Epithelial cell of esophagus (primary cell): ENCODE measurements at regions not wholly inside any gene's neighbourhood (a gene's known extent, or its start where the extent isn't known, plus 50 kb on each side); places are given as distances from the start of the nearest gene placed in this dataset.

ENCODE experiments used
- DNase-seq: peaks from one replicate; pipeline ENCODE4 v3.0.0; 2010; ENCODE audit warnings: low read depth
- H3K4me3 ChIP-seq: 2 replicates; pipeline ENCODE4 v1.5.1; 2011; ENCODE audit warnings: mild to moderate bottlenecking, low read length, control low read depth
- CTCF ChIP-seq: IDR thresholded peaks from 2 replicates; pipeline ENCODE4 v1.5.1; 2011; ENCODE audit warnings: low read depth, mild to moderate bottlenecking, low read length, control low read depth, inconsistent platforms; ENCODE audit not compliant: insufficient read depth; ENCODE audit errors: missing control alignments

DNA sequence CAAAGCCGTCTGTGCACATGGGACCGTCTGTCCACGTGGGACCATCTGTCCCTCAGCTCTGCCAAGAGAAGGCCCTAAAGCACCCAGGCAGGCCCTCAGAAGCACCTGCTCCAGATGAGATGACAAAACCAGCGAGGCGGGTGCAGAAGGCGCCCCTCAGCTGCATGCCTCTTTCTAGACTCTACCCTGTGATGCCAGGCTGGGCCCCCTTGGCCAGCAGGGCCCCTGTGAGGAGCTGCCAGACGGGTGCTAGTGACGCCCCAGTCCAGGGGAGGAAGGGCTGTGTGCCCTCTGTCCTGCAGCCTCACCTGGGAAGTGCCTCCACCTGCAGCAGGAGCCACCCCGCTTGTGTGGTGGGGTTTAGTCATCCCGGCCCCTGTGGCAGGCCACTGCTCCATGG is 309.2 kb upstream of the SHH start:
- H3K4me3 ChIP-seq = no peak overlapping the region
- TF ChIP-seq CTCF = no peak
- no peak for DNase-seq

DNA sequence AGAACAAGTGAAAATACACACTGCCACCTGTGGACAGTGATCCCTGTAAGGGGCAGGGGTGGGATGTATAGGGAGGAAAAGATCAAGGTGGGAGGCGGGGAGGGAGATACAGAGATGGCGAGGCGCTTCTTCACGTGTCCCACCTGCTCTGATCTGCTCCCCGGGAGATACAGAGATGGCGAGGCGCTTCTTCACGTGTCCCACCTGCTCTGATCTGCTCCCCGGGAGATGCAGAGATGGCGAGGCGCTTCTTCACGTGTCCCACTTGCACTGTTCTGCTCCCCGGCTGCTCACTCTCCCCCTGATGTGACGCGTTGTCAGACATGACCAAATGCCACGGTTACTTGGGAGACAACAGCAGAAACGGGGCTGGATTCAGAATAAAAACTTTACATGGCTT is 308.3 kb upstream of the SHH start:
- H3K4me3 ChIP-seq = no peak overlapping the region
- no peak for DNase-seq
- no peak for TF ChIP-seq CTCF

- no peak overlapping the region for H3K4me3 ChIP-seq
- DNase-seq = no peak
- TF ChIP-seq CTCF = no peak
These were observed 307.5 kb upstream of the SHH start for GRCh38 chr7:156119771-156120170.

DNA sequence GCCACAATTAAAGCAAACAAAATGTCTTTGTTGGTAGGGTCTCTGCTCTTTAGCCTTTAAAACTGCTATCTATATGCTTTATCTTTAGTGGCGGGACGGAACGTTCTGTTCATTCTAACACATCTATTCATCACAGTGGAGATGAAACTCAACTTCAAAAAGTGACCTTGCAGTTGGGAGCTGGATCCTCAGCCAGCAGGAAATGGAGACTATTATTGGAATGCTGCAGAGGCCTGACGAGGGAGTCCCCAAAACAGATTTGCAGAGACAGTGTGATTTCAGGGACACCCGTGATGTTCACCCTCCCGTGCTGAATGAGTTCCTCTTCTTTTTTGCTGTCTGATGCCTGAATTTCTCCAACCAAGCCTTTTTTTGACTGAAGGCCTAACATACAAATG is 306.0 kb upstream of the SHH start:
- DNase-seq = no peak
- H3K4me3 ChIP-seq = no peak overlapping the region
- TF ChIP-seq CTCF = no peak

GRCh38 chr7:156117542-156118247 is 305.4 kb upstream of the SHH start:
- no peak overlapping the region for H3K4me3 ChIP-seq
- no peak for DNase-seq

DNA sequence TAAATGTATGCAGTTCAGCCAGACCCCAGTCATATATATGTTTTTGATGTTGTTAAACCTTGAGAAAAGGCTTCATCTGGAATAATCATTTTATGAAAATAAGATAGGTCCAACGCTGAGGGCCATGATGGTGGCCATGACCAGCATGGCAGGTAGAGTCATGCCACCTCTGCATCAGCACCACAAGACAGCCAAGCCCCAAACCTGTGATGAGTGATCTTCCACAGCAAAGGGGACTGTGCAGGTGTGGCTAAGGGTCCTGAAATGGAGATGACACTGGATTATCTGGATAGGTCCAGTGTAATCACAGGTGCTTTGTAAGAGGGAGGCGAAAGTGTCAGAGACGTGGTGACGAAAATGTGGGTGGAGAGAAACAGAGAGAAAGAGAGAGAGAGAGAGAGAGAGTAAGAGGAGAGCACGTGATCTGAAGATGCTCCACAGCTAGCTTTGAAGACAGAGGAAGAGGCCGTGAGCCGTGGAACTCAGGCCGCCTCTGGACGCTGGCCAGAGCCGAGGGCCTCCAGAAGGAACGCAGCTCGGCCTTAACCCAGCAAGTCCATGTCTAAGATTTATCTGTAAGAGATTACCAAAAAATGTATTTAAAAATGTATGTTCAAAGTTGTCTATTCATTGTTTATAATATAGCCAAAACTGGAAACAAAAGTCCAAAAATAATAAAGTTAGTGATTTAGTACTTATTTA is 304.4 kb upstream of the SHH start:
- DNase-seq = no peak
- TF ChIP-seq CTCF = no peak
- H3K4me3 ChIP-seq = no peak overlapping the region

More at GRCh38 chr7:156117542-156118247, 305.4 kb upstream of the SHH start:
- no peak for TF ChIP-seq CTCF

DNA sequence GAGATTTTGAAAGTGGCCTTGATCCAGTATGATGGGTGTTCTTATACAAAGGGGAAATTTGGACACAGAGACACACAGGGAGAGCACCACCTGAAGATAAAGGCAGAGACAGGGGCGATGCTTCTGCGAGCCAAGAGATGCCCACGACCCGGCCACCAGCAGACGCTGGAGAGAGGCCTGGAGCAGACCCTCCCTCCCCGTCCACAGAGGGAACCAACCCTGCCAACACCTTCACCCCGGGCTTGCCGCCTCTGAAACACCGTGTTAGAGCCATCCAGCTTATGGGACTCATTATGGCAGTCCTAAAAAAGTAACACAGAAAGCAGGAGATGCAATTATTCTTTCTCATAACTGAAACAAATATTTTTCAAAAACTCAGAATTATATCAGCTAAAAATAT is 303.3 kb upstream of the SHH start:
- no peak overlapping the region for H3K4me3 ChIP-seq
- TF ChIP-seq CTCF = no peak
- no peak for DNase-seq
